Right ventricle myocardium inferior (tissue), 1 donor: ENCODE measurements at regions not wholly inside any gene's neighbourhood (a gene's known extent, or its start where the extent isn't known, plus 50 kb on each side); places are given as distances from the start of the nearest gene placed in this dataset.
"Not testable (repeated sequence)": the region's sequence is repeated elsewhere in the genome, so short reads cannot be mapped to it uniquely, and the experiment has no call there.

Experiments
- ATAC-seq: fragments of 200-7000 bp; cut with Tn5 transposase; one replicate; pipeline ENCODE4 v1.9.1; 2020; ENCODE audit warnings: mild to moderate bottlenecking, moderate library complexity
- DNase-seq: peaks from one replicate; pipeline ENCODE4 v3.0.0; 2021; ENCODE audit errors: missing footprints
- intact Hi-C: fragments of 100-400 bp; cut with DNase I; formaldehyde crosslinking; loops from one replicate; pipeline ENCODE4 v1.11.0; 2022
- donor health status: DM: no; HTN: yes; CAD: no; lungs with severe emphysema.

- intact Hi-C loops = no loop called here
- ATAC-seq (no peak), DNase-seq (no peak)
Observed at GRCh38 chr1:14371771-14372497, 226.6 kb upstream of the KAZN start.

- intact Hi-C loops = no loop called here
- DNase-seq = no peak
- ATAC-seq = no peak
Observed at GRCh38 chr1:14372526-14372925, 226.0 kb upstream of the KAZN start.

GRCh38 chr1:14373081-14373758, 225.3 kb upstream of the KAZN start:
- DNase-seq = no peak
- intact Hi-C loops = no loop called here
- no peak for ATAC-seq

- intact Hi-C loops = no loop called here
- ATAC-seq (no peak), DNase-seq (no peak)
Observed at GRCh38 chr1:14375226-14375625, 223.3 kb upstream of the KAZN start.

GRCh38 chr1:14377386-14377785, 221.1 kb upstream of the KAZN start:
- no peak for ATAC-seq
- intact Hi-C loops = no loop called here

GRCh38 chr1:14380408-14380807, 218.1 kb upstream of the KAZN start:
- intact Hi-C loops = no loop called here
- ATAC-seq (no peak), DNase-seq (no peak)

More at GRCh38 chr1:14377386-14377785, 221.1 kb upstream of the KAZN start:
- no peak for DNase-seq

GRCh38 chr1:14390816-14391215, 207.7 kb upstream of the KAZN start:
- no peak for ATAC-seq
- intact Hi-C loops = no loop called here

GRCh38 chr1:14392161-14392858, 206.2 kb upstream of the KAZN start:
- ATAC-seq (no peak), DNase-seq (no peak)
- intact Hi-C loops = no loop called here

More at GRCh38 chr1:14390816-14391215, 207.7 kb upstream of the KAZN start:
- DNase-seq = no peak

GRCh38 chr1:14392859-14393365, 205.6 kb upstream of the KAZN start:
- ATAC-seq = no peak
- no peak for DNase-seq
- intact Hi-C loops = no loop called here

GRCh38 chr1:14396100-14396499, 202.4 kb upstream of the KAZN start:
- no peak for ATAC-seq
- intact Hi-C loops = no loop called here

GRCh38 chr1:14403961-14404645, 194.4 kb upstream of the KAZN start:
- DNase-seq (no peak), ATAC-seq (no peak)
- intact Hi-C loops = no loop called here

More at GRCh38 chr1:14396100-14396499, 202.4 kb upstream of the KAZN start:
- DNase-seq = no peak

- no peak for DNase-seq
- intact Hi-C loops = no loop called here
- no peak for ATAC-seq
Observed at GRCh38 chr1:14404862-14405301, 193.6 kb upstream of the KAZN start.

- no peak for DNase-seq
- intact Hi-C loops = no loop called here
- no peak for ATAC-seq
Observed at GRCh38 chr1:14412235-14412634, 186.2 kb upstream of the KAZN start.

- intact Hi-C loops = no loop called here
- DNase-seq (no peak), ATAC-seq (no peak)
Observed at GRCh38 chr1:14413819-14414490, 184.5 kb upstream of the KAZN start.

GRCh38 chr1:14415396-14415795, 183.1 kb upstream of the KAZN start:
- intact Hi-C loops = no loop called here
- ATAC-seq = no peak

GRCh38 chr1:14419778-14420218, 178.7 kb upstream of the KAZN start:
- not testable (repeated sequence) for DNase-seq, ATAC-seq

More at GRCh38 chr1:14415396-14415795, 183.1 kb upstream of the KAZN start:
- no peak for DNase-seq

GRCh38 chr1:14420686-14421085, 177.8 kb upstream of the KAZN start:
- no peak for DNase-seq
- ATAC-seq = no peak
- intact Hi-C loops = no loop called here

More at GRCh38 chr1:14419778-14420218, 178.7 kb upstream of the KAZN start:
- intact Hi-C loops = not testable (repeated sequence)

GRCh38 chr1:14421295-14421976, 177.0 kb upstream of the KAZN start:
- intact Hi-C loops = no loop called here
- ATAC-seq (no peak), DNase-seq (no peak)
